ENCODE measurements at regions not wholly inside any gene's neighbourhood (a gene's known extent, or its start where the extent isn't known, plus 50 kb on each side); places are given as distances from the start of the nearest gene placed in this dataset.
A peak's percentile ranks its signal among the peaks of the same experiment; 100 is the strongest.

DNA sequence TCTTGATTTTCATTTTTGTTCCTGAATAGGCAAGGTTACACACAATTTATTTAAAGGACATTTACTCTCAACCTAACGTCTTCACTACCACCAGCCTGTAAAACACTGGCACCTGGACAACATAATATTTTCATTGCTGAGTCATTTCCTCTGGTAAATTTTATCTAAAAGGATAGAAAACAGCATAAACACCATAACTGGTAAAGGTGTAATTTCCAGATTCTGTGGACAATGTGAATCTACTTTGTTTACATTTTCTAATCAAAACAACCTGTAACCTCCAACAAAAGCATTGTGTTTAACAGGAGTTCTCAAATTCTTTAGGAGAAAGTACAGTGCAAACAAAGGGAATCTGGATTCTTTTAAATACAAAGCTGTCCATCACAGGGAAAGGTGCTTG, 472.0 kb upstream of the AKR1E2 start:
- peak overlapping the region; percentile 76 for H3K27ac ChIP-seq
- intact Hi-C loops (cut with micrococcal nuclease; ENCODE audit: unreplicated experiment) = loop anchor here (2.0 to 5.0 kb wide), 2 partner anchors 309 to 413 kb away; no protein-coding TSS in a partner anchor
- no peaks in the 10 kb centered on the region for H3K27me3 ChIP-seq (ENCODE audit: insufficient read depth, low read depth)
- TF ChIP-seq EZH2 (IDR thresholded peaks at IDR 0.05; ENCODE audit: low read depth) = no peak
- TF ChIP-seq, protein P1, sequence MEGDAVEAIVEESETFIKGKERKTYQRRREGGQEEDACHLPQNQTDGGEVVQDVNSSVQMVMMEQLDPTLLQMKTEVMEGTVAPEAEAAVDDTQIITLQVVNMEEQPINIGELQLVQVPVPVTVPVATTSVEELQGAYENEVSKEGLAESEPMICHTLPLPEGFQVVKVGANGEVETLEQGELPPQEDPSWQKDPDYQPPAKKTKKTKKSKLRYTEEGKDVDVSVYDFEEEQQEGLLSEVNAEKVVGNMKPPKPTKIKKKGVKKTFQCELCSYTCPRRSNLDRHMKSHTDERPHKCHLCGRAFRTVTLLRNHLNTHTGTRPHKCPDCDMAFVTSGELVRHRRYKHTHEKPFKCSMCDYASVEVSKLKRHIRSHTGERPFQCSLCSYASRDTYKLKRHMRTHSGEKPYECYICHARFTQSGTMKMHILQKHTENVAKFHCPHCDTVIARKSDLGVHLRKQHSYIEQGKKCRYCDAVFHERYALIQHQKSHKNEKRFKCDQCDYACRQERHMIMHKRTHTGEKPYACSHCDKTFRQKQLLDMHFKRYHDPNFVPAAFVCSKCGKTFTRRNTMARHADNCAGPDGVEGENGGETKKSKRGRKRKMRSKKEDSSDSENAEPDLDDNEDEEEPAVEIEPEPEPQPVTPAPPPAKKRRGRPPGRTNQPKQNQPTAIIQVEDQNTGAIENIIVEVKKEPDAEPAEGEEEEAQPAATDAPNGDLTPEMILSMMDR (conservative IDR thresholded peaks at IDR 0.05) = no peak
- no peaks in the 10 kb centered on the region for H3K9me2 ChIP-seq (ENCODE audit: insufficient read depth)
- peak overlapping the region; percentile 53 for H2AFZ ChIP-seq
- H3K36me3 ChIP-seq (ENCODE audit: low read depth) = no peaks in the 10 kb centered on the region
- ChIA-PET POLR2A (ENCODE audit: unreplicated experiment) (interaction anchor here (0.6 to 1.0 kb wide), 4 partner anchors 10 to 569 kb away, joined by 3 to 6 read pairs (median 4); partner anchors contain the start of gene KLF6), CTCF (no interaction called here)
- no peaks in the 10 kb centered on the region for H3K9me3 ChIP-seq (ENCODE audit: insufficient read depth, low read depth)
- H3K79me2 ChIP-seq (ENCODE audit: low read depth) = no peaks in the 10 kb centered on the region
- peak overlapping the region; percentile 51 for H3K4me2 ChIP-seq
- H3K4me3 ChIP-seq = no peak overlapping the region
- DNase-seq = peak in 1 of 2 experiments; percentile 59
- peaks cover 14% of the 10 kb centered on the region; the same call in 1 of the 2 replicates for H3F3A ChIP-seq (ENCODE audit: insufficient read depth, low read depth)
- H4K20me1 ChIP-seq (ENCODE audit: insufficient read depth) = no peaks in the 10 kb centered on the region
- no TSS peak for BruUV-seq (replicated peaks)
- peaks cover 18% of the 10 kb centered on the region for H3K4me1 ChIP-seq (replicated peaks; ENCODE audit: insufficient read depth)

DNA sequence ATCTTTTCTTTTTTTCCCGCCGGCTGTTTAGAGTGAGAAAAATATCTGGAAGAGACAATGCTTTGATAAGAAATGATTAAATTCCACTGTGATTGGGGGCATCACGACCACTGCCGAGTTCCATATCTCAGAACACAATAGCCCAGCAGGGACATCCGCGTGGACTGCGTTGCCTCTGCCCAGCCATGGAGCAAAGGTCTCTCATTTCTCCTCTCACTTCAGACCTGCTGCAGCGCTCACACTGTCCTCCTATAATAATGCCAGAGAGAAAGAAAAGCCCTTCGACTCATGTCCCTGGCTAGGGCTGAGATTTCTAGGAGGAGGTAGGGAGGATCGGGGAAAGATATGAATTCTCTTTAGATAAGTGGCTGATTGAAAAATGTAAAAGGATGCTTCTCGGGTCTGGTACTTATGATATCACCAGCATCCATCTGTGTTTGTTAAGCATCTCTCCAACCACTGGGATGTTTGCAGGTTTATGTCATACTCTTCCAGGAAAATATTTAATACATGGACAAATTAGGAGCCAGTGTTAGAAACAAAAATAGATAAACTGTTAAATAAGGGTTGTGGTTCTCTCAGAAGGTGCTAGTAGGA, 472.9 kb upstream of the AKR1E2 start:
- Histone ChIP-seq H3K36me3 (ENCODE audit: low read depth) (no peaks in the 10 kb centered on the region), H3K4me1 (replicated peaks; ENCODE audit: insufficient read depth) (peaks cover 18% of the 10 kb centered on the region), H3K4me3 (no peak overlapping the region), H3K4me2 (0 out of 2 replicates have a peak overlapping the region, but pooled peaks have one; percentile 51), H2AFZ (no peak overlapping the region), H3K27me3 (ENCODE audit: insufficient read depth, low read depth) (no peaks in the 10 kb centered on the region), H3F3A (ENCODE audit: insufficient read depth, low read depth) (peaks cover 14% of the 10 kb centered on the region; the same call in 1 of the 2 replicates), H3K27ac (peak overlapping the region; percentile 76), H4K20me1 (ENCODE audit: insufficient read depth) (no peaks in the 10 kb centered on the region), H3K9me2 (ENCODE audit: insufficient read depth) (no peaks in the 10 kb centered on the region), H3K9me3 (ENCODE audit: insufficient read depth, low read depth) (no peaks in the 10 kb centered on the region), H3K79me2 (ENCODE audit: low read depth) (no peaks in the 10 kb centered on the region)
- DNase-seq = no peak
- CTCF ChIA-PET = no interaction called here
- TF ChIP-seq, protein P1 (conservative IDR thresholded peaks at IDR 0.05) = no peak
- no peak for TF ChIP-seq EZH2 (IDR thresholded peaks at IDR 0.05; ENCODE audit: low read depth)
- TSS peak; percentile 49 for BruUV-seq (replicated peaks)
- POLR2A ChIA-PET (ENCODE audit: unreplicated experiment) = no interaction called here
- intact Hi-C loops (cut with micrococcal nuclease; ENCODE audit: unreplicated experiment) = loop anchor here (5.0 kb wide), 1 partner anchor 414 kb away; no protein-coding TSS in a partner anchor

DNA sequence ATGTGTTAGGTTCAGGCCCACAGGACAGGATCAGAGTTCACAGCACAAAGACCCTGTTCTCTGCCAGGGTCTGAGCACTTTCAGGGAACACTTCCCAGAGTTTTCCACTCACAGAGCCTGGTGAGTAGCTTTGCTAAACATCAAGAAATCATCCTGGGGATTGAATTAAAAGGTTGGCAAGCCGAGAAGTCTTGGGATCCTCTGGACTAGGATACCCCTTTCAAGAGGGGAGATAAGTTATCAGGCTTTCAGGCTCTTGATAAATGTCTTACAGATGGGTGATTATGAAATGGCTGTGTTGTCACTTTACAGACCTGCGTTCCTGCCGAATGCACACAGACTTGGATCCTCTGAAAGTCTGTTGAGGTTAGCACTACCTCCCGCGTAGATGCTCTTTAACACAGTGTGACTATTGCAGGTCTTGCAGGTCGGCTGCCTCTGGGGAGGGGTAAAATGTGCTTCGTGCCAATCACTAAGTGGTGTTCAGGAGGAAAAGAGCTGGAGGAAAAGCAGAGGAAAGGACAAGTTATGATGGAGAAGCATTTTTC, 473.5 kb upstream of the AKR1E2 start:
- Histone ChIP-seq H3K4me2 (no peak overlapping the region), H3K4me1 (replicated peaks; ENCODE audit: insufficient read depth) (peaks cover 18% of the 10 kb centered on the region), H3K27ac (no peak overlapping the region), H4K20me1 (ENCODE audit: insufficient read depth) (no peaks in the 10 kb centered on the region), H3K9me3 (ENCODE audit: insufficient read depth, low read depth) (no peaks in the 10 kb centered on the region), H3K36me3 (ENCODE audit: low read depth) (no peaks in the 10 kb centered on the region), H3K79me2 (ENCODE audit: low read depth) (no peaks in the 10 kb centered on the region), H3K27me3 (ENCODE audit: insufficient read depth, low read depth) (no peaks in the 10 kb centered on the region), H2AFZ (no peak overlapping the region), H3K4me3 (no peak overlapping the region), H3K9me2 (ENCODE audit: insufficient read depth) (no peaks in the 10 kb centered on the region), H3F3A (ENCODE audit: insufficient read depth, low read depth) (peaks cover 14% of the 10 kb centered on the region; the same call in 1 of the 2 replicates)
- ChIA-PET CTCF (no interaction called here), POLR2A (ENCODE audit: unreplicated experiment) (interaction anchor here (0.6 kb wide), 1 partner anchor 311 kb away, joined by 7 read pairs; no protein-coding TSS in a partner anchor)
- TF ChIP-seq, protein P1 (conservative IDR thresholded peaks at IDR 0.05) = no peak
- no peak for TF ChIP-seq EZH2 (IDR thresholded peaks at IDR 0.05; ENCODE audit: low read depth)
- no TSS peak for BruUV-seq (replicated peaks)
- intact Hi-C loops (cut with micrococcal nuclease; ENCODE audit: unreplicated experiment) = loop anchor here (5.0 kb wide), 1 partner anchor 415 kb away; no protein-coding TSS in a partner anchor
- DNase-seq = no peak
